Naive thymus-derived CD4-positive, alpha-beta T cell (primary cell): ENCODE measurements at regions not wholly inside any gene's neighbourhood (a gene's known extent, or its start where the extent isn't known, plus 50 kb on each side); places are given as distances from the start of the nearest gene placed in this dataset.

Source experiments
- ATAC-seq: fragments of 150-1000 bp; cut with Tn5 transposase; 2 replicates; pipeline ENCODE4 v1.10.0; 2021; ENCODE audit warnings: mild to moderate bottlenecking, moderate library complexity
- CTCF ChIA-PET: fragments of 350-600 bp; sonication (Branson Sonifier 250); formaldehyde crosslinking; loops from one replicate; lab custom pipeline; 2021; ENCODE audit warnings: antibody characterized with exemption; lab: Charles Lee
- POLR2A ChIA-PET: fragments of 350-600 bp; sonication (Branson Sonifier 250); formaldehyde crosslinking; loops from one replicate; lab custom pipeline; 2021; ENCODE audit warnings: antibody characterized with exemption, inconsistent platforms; lab: Charles Lee
- DNase-seq, 9 donors: peaks; one replicate each; pipeline versions ENCODE4 v3.0.0 to v3.0.0-alpha.2; 2020 to 2022; ENCODE audit warnings: mixed read lengths in 1 of 9
- H3K27ac ChIP-seq: one replicate; pipeline ENCODE4 v1.7.0; 2013; ENCODE audit warnings: mild to moderate bottlenecking, low read depth, low read length, moderate library complexity
- H3K27me3 ChIP-seq, 2 donors: one replicate each; pipeline ENCODE4 v1.7.0; 2013; ENCODE audit warnings: low read length in 2 of 2, mild to moderate bottlenecking in 2 of 2, moderate library complexity in 2 of 2; ENCODE audit not compliant: control insufficient read depth in 2 of 2, insufficient read depth in 2 of 2
- H3K36me3 ChIP-seq, 3 experiments: 1 replicate in 2 of 3; 2 replicates in 1 of 3; pipeline ENCODE4 v1.7.0; 2013; ENCODE audit warnings: low read length in 3 of 3, mild to moderate bottlenecking in 3 of 3, moderate library complexity in 1 of 3; ENCODE audit not compliant: insufficient read depth in 3 of 3, control insufficient read depth in 2 of 3
- H3K4me1 ChIP-seq, 2 donors: one replicate each; pipeline ENCODE4 v1.7.0; 2013; ENCODE audit warnings: low read length in 2 of 2, mild to moderate bottlenecking in 2 of 2, moderate library complexity in 1 of 2; ENCODE audit not compliant: control insufficient read depth in 2 of 2, insufficient read depth in 2 of 2
- H3K4me3 ChIP-seq: 2 replicates; pipeline ENCODE4 v1.7.0; 2013; ENCODE audit warnings: mild to moderate bottlenecking, low read length
- H3K9me3 ChIP-seq, 3 experiments: 1 replicate in 2 of 3; 2 replicates in 1 of 3; pipeline ENCODE4 v1.7.0; 2013; ENCODE audit warnings: low read length in 3 of 3; ENCODE audit not compliant: control insufficient read depth in 2 of 3
- H3K27ac Mint-ChIP-seq, 9 donors: one replicate each; pipeline ENCODE4 v1.8.0; 2020 to 2022; ENCODE audit warnings: mixed read lengths in 9 of 9, mild to moderate bottlenecking in 8 of 9, moderate library complexity in 5 of 9, inconsistent platforms in 2 of 9
- H3K27me3 Mint-ChIP-seq, 5 donors: one replicate each; pipeline ENCODE4 v1.8.0; 2021 to 2022; ENCODE audit warnings: mixed read lengths in 5 of 5, mild to moderate bottlenecking in 1 of 5
- H3K36me3 Mint-ChIP-seq, 5 donors: one replicate each; pipeline ENCODE4 v1.8.0; 2020 to 2022; ENCODE audit warnings: mixed read lengths in 5 of 5, mild to moderate bottlenecking in 3 of 5, inconsistent platforms in 1 of 5
- H3K4me1 Mint-ChIP-seq, 7 donors: one replicate each; pipeline ENCODE4 v1.8.0; 2020 to 2022; ENCODE audit warnings: mixed read lengths in 7 of 7, mild to moderate bottlenecking in 3 of 7, inconsistent platforms in 1 of 7
- H3K4me3 Mint-ChIP-seq, 10 donors: one replicate each; pipeline ENCODE4 v1.8.0; 2020 to 2022; ENCODE audit warnings: mild to moderate bottlenecking in 10 of 10, mixed read lengths in 10 of 10, moderate library complexity in 6 of 10, inconsistent platforms in 2 of 10
- H3K9me3 Mint-ChIP-seq, 11 donors: one replicate each; pipeline ENCODE4 v1.8.0; 2020 to 2022; ENCODE audit warnings: mixed read lengths in 11 of 11, mild to moderate bottlenecking in 4 of 11, inconsistent platforms in 1 of 11, moderate library complexity in 1 of 11
- intact Hi-C, 2 donors: fragments of 100-400 bp; cut with micrococcal nuclease; formaldehyde crosslinking; loops; one replicate each; pipeline ENCODE4 v1.15.1; 2023

- no peaks in the 10 kb centered on the region for H3K36me3 ChIP-seq
- H3K27ac ChIP-seq = no peak overlapping the region
- intact Hi-C loops = no loop called here
- peaks cover 0 to 6% (median 0%) of the 10 kb centered on the region in 3 experiments for H3K9me3 ChIP-seq
- H3K27ac Mint-ChIP-seq = no peak overlapping the region
- no peaks in the 10 kb centered on the region for H3K4me1 Mint-ChIP-seq
- CTCF ChIA-PET = no interaction called here
- H3K27me3 Mint-ChIP-seq = no peaks in the 10 kb centered on the region
- peaks cover 0 to 15% (median 7%) of the 10 kb centered on the region in 11 donors for H3K9me3 Mint-ChIP-seq
- ATAC-seq = no peak
- H3K36me3 Mint-ChIP-seq = no peaks in the 10 kb centered on the region
- H3K4me3 Mint-ChIP-seq = no peak overlapping the region
- no peaks in the 10 kb centered on the region for H3K27me3 ChIP-seq
- H3K4me1 ChIP-seq = no peaks in the 10 kb centered on the region
- DNase-seq = no peak
- POLR2A ChIA-PET = no interaction called here
- H3K4me3 ChIP-seq = no peak overlapping the region
These were observed 956.2 kb upstream of the LRATD1 start for GRCh38 chr2:13676269-13676668.

- ATAC-seq (no peak), DNase-seq (no peak)
- Histone ChIP-seq H3K4me3 (no peak overlapping the region), H3K4me1 (no peaks in the 10 kb centered on the region), H3K36me3 (no peaks in the 10 kb centered on the region), H3K9me3 (peaks cover 0 to 3% (median 0%) of the 10 kb centered on the region in 3 experiments), H3K27me3 (no peaks in the 10 kb centered on the region), H3K27ac (no peak overlapping the region)
- ChIA-PET CTCF (no interaction called here), POLR2A (no interaction called here)
- Mint-ChIP-seq H3K27ac (no peak overlapping the region), H3K36me3 (peaks cover 0 to 3% (median 0%) of the 10 kb centered on the region in 5 donors), H3K4me3 (no peak overlapping the region), H3K9me3 (peaks cover 0 to 34% (median 11%) of the 10 kb centered on the region in 11 donors), H3K4me1 (no peaks in the 10 kb centered on the region), H3K27me3 (no peaks in the 10 kb centered on the region)
- intact Hi-C loops = no loop called here
These were observed 950.6 kb upstream of the LRATD1 start for GRCh38 chr2:13681936-13682335.

- no peak overlapping the region for H3K27ac ChIP-seq
- no peaks in the 10 kb centered on the region for H3K4me1 Mint-ChIP-seq
- intact Hi-C loops = no loop called here
These were observed 949.8 kb upstream of the LRATD1 start for GRCh38 chr2:13682540-13683272.

GRCh38 chr2:13686262-13686661 lies 946.3 kb upstream of the LRATD1 start:
- Mint-ChIP-seq H3K4me3 (no peak overlapping the region), H3K4me1 (no peaks in the 10 kb centered on the region), H3K27ac (no peak overlapping the region), H3K9me3 (peaks cover 0 to 50% (median 12%) of the 10 kb centered on the region in 11 donors), H3K27me3 (no peaks in the 10 kb centered on the region), H3K36me3 (peaks cover 0 to 3% (median 0%) of the 10 kb centered on the region in 5 donors)
- H3K4me3 ChIP-seq = no peak overlapping the region
- intact Hi-C loops = no loop called here
- ChIA-PET POLR2A (no interaction called here), CTCF (no interaction called here)
- DNase-seq = no peak
- H3K9me3 ChIP-seq = no peaks in the 10 kb centered on the region
- no peak for ATAC-seq
- no peaks in the 10 kb centered on the region for H3K4me1 ChIP-seq
- H3K36me3 ChIP-seq = no peaks in the 10 kb centered on the region
- no peaks in the 10 kb centered on the region for H3K27me3 ChIP-seq
- no peak overlapping the region for H3K27ac ChIP-seq

More at GRCh38 chr2:13682540-13683272, 949.8 kb upstream of the LRATD1 start:
- ATAC-seq (no peak), DNase-seq (no peak)
- ChIA-PET POLR2A (no interaction called here), CTCF (no interaction called here)
- Mint-ChIP-seq H3K36me3 (peaks cover 0 to 3% (median 0%) of the 10 kb centered on the region in 5 donors), H3K4me3 (no peak overlapping the region), H3K9me3 (peaks cover 0 to 34% (median 11%) of the 10 kb centered on the region in 11 donors), H3K27me3 (no peaks in the 10 kb centered on the region), H3K27ac (no peak overlapping the region)
- H3K27me3 ChIP-seq = no peaks in the 10 kb centered on the region
- H3K4me1 ChIP-seq = no peaks in the 10 kb centered on the region
- no peak overlapping the region for H3K4me3 ChIP-seq
- no peaks in the 10 kb centered on the region for H3K36me3 ChIP-seq
- H3K9me3 ChIP-seq = no peaks in the 10 kb centered on the region

DNA sequence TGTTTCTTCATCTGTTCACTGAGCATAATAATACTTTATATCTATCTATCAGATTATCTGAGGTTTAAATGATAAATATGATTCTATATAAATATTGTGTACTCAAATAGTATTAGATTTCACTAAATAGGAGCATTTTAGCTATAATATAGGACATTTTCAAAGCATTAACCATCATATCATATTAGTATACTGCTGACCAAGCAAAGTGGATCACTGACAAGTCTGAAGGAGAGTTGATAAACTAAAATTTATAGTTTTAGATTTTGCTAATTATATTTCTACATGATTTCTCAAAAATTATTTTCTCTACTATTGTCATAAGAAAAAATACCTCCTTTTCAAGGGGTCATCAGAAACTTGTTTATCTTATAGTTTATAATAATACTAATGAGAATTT lies 937.8 kb upstream of the LRATD1 start:
- Mint-ChIP-seq H3K4me1 (no peaks in the 10 kb centered on the region), H3K36me3 (no peaks in the 10 kb centered on the region), H3K4me3 (no peak overlapping the region), H3K9me3 (peaks cover 0 to 13% (median 5%) of the 10 kb centered on the region in 11 donors), H3K27me3 (no peaks in the 10 kb centered on the region), H3K27ac (no peak overlapping the region)
- Histone ChIP-seq H3K27ac (no peak overlapping the region), H3K9me3 (no peaks in the 10 kb centered on the region), H3K27me3 (no peaks in the 10 kb centered on the region), H3K36me3 (no peaks in the 10 kb centered on the region), H3K4me1 (no peaks in the 10 kb centered on the region), H3K4me3 (no peak overlapping the region)
- ATAC-seq = no peak
- CTCF ChIA-PET = no interaction called here
- no peak for DNase-seq
- intact Hi-C loops = no loop called here
- POLR2A ChIA-PET = no interaction called here

DNA sequence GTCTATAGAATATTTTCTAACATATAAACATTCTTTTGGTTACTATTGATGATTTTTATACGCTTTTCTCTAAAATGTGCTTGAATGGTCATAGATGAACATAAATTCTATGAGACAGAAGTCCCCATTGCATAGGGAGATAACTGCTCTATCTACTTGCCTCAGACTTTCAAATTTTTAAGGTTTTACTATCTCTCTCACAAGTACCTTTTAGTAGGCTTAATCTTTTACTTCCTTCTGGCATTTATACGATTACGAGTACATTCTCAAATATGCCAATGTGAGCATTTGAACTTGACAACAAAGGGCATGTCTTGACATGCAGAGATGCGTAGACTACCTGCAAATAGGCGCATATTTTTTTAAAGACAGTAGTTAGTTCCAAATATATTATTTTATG lies 935.9 kb upstream of the LRATD1 start:
- POLR2A ChIA-PET = no interaction called here

DNA sequence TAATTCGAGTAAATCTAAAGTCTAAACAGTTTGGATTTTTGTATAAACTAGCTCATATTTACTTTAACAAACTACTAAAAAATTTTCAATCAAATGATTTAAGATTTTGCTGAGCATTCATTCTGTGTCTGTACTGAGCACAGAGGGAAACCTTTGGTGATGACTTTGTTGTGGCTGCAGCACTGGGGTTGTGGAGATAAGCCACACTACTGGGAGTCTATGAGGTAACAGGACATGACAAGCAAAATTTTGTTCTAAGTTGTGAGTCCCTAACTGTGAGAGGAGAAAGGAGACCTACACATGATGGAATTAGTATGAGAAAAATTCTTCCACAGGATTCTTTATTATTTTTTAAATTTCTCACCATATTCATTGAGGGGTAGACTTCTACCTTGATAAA lies 933.7 kb upstream of the LRATD1 start:
- ChIA-PET CTCF (no interaction called here), POLR2A (no interaction called here)
- Mint-ChIP-seq H3K27me3 (no peaks in the 10 kb centered on the region), H3K27ac (no peak overlapping the region), H3K4me1 (no peaks in the 10 kb centered on the region), H3K4me3 (no peak overlapping the region), H3K36me3 (no peaks in the 10 kb centered on the region), H3K9me3 (peaks cover 0 to 6% (median 0%) of the 10 kb centered on the region in 11 donors)
- Histone ChIP-seq H3K27me3 (no peaks in the 10 kb centered on the region), H3K9me3 (no peaks in the 10 kb centered on the region), H3K4me3 (no peak overlapping the region), H3K4me1 (no peaks in the 10 kb centered on the region), H3K36me3 (no peaks in the 10 kb centered on the region), H3K27ac (no peak overlapping the region)
- DNase-seq (no peak), ATAC-seq (no peak)
- intact Hi-C loops = no loop called here

More for the DNA sequence above, 935.9 kb upstream of the LRATD1 start:
- DNase-seq = no peak
- H3K9me3 Mint-ChIP-seq = peaks cover 0 to 10% (median 4%) of the 10 kb centered on the region in 11 donors
- Histone ChIP-seq H3K9me3 (no peaks in the 10 kb centered on the region), H3K27me3 (no peaks in the 10 kb centered on the region), H3K27ac (no peak overlapping the region), H3K36me3 (no peaks in the 10 kb centered on the region), H3K4me1 (no peaks in the 10 kb centered on the region), H3K4me3 (no peak overlapping the region)
- intact Hi-C loops = no loop called here
- ATAC-seq = no peak
- H3K36me3 Mint-ChIP-seq = no peaks in the 10 kb centered on the region
- no peak overlapping the region for H3K27ac Mint-ChIP-seq
- H3K4me3 Mint-ChIP-seq = no peak overlapping the region
- H3K27me3 Mint-ChIP-seq = no peaks in the 10 kb centered on the region
- CTCF ChIA-PET = no interaction called here
- H3K4me1 Mint-ChIP-seq = no peaks in the 10 kb centered on the region
